HG03342 (cell line): ENCODE measurements at regions not wholly inside any gene's neighbourhood (a gene's known extent, or its start where the extent isn't known, plus 50 kb on each side); places are given as distances from the start of the nearest gene placed in this dataset.

Experiments
- ATAC-seq: cut with Tn5 transposase; IDR thresholded peaks from one replicate; pipeline ENCODE4 v1.9.1; 2021; ENCODE audit warnings: mild to moderate bottlenecking, moderate library complexity; ENCODE audit not compliant: unreplicated experiment

GRCh38 chr3:81291586-81291985 is 469.9 kb downstream of the GBE1 start:
- no peak for ATAC-seq

GRCh38 chr3:81289676-81290075 is 471.8 kb downstream of the GBE1 start:
- ATAC-seq = no peak

- no peak for ATAC-seq
Measured at GRCh38 chr3:81279481-81280379, 481.7 kb downstream of the GBE1 start.

- no peak for ATAC-seq
Measured at GRCh38 chr3:81277853-81278252, 483.6 kb downstream of the GBE1 start.

- ATAC-seq = no peak
Measured at GRCh38 chr3:81274671-81275070, 486.8 kb downstream of the GBE1 start.

GRCh38 chr3:81270603-81271379 is 490.7 kb downstream of the GBE1 start:
- ATAC-seq = peak; percentile 93

- ATAC-seq = no peak
Measured at GRCh38 chr3:81268526-81268925, 492.9 kb downstream of the GBE1 start.

- no peak for ATAC-seq
Measured at GRCh38 chr3:81261996-81262395, 499.4 kb downstream of the GBE1 start.

- ATAC-seq = no peak
Measured at GRCh38 chr3:81255463-81255862, 506.0 kb downstream of the GBE1 start.

- ATAC-seq = no peak
Measured at GRCh38 chr3:81251096-81251495, 510.3 kb downstream of the GBE1 start.

GRCh38 chr3:81249540-81250029 is 511.9 kb downstream of the GBE1 start:
- ATAC-seq = peak; percentile 79

- ATAC-seq = no peak
Measured at GRCh38 chr3:81245501-81245900, 515.9 kb downstream of the GBE1 start.

- no peak for ATAC-seq
Measured at GRCh38 chr3:81245043-81245442, 516.4 kb downstream of the GBE1 start.

- ATAC-seq = no peak
Measured at GRCh38 chr3:81244231-81244630, 517.2 kb downstream of the GBE1 start.

- peak; percentile 57 for ATAC-seq
Measured at GRCh38 chr3:81242871-81243270, 518.6 kb downstream of the GBE1 start.

GRCh38 chr3:81237181-81237580 is 524.3 kb downstream of the GBE1 start:
- no peak for ATAC-seq

- no peak for ATAC-seq
Measured at GRCh38 chr3:81218023-81218422, 543.4 kb downstream of the GBE1 start.

GRCh38 chr3:81217101-81217500 is 544.3 kb downstream of the GBE1 start:
- no peak for ATAC-seq

GRCh38 chr3:81216192-81216591 is 545.3 kb downstream of the GBE1 start:
- ATAC-seq = no peak

GRCh38 chr3:81214631-81215030 is 546.8 kb downstream of the GBE1 start:
- ATAC-seq = no peak

GRCh38 chr3:81199587-81199986 is 561.9 kb downstream of the GBE1 start:
- ATAC-seq = no peak

GRCh38 chr3:81198756-81199155 is 562.7 kb downstream of the GBE1 start:
- no peak for ATAC-seq
